ENCODE measurements at regions not wholly inside any gene's neighbourhood (a gene's known extent, or its start where the extent isn't known, plus 50 kb on each side); places are given as distances from the start of the nearest gene placed in this dataset.
A peak's percentile ranks its signal among the peaks of the same experiment; 100 is the strongest.
"Not testable (repeated sequence)": the region's sequence is repeated elsewhere in the genome, so short reads cannot be mapped to it uniquely, and the experiment has no call there.

GRCh38 chr9:96071815-96072124, 196.3 kb downstream of the ERCC6L2 start:
- H3K4me1 Mint-ChIP-seq = no peaks in the 10 kb centered on the region
- H3K4me3 Mint-ChIP-seq = no peak overlapping the region
- no peak overlapping the region for H3K27ac Mint-ChIP-seq
- peaks cover 3% of the 10 kb centered on the region for H3K27me3 Mint-ChIP-seq
- DNase-seq = no peak
- H3K36me3 Mint-ChIP-seq = no peaks in the 10 kb centered on the region
- no peaks in the 10 kb centered on the region for H3K9me3 Mint-ChIP-seq

- H3K36me3 Mint-ChIP-seq = no peaks in the 10 kb centered on the region
These were observed 195.8 kb downstream of the ERCC6L2 start for GRCh38 chr9:96071076-96071814.

GRCh38 chr9:96069629-96070220, 194.2 kb downstream of the ERCC6L2 start:
- no peak for DNase-seq
- H3K27me3 Mint-ChIP-seq = peaks cover 3% of the 10 kb centered on the region
- no peaks in the 10 kb centered on the region for H3K36me3 Mint-ChIP-seq
- H3K27ac Mint-ChIP-seq = no peak overlapping the region
- H3K9me3 Mint-ChIP-seq = no peaks in the 10 kb centered on the region
- no peaks in the 10 kb centered on the region for H3K4me1 Mint-ChIP-seq
- no peak overlapping the region for H3K4me3 Mint-ChIP-seq

More at GRCh38 chr9:96071076-96071814, 195.8 kb downstream of the ERCC6L2 start:
- H3K9me3 Mint-ChIP-seq = no peaks in the 10 kb centered on the region
- DNase-seq = no peak
- peaks cover 3% of the 10 kb centered on the region for H3K27me3 Mint-ChIP-seq
- H3K4me3 Mint-ChIP-seq = no peak overlapping the region
- no peaks in the 10 kb centered on the region for H3K4me1 Mint-ChIP-seq
- no peak overlapping the region for H3K27ac Mint-ChIP-seq

DNA sequence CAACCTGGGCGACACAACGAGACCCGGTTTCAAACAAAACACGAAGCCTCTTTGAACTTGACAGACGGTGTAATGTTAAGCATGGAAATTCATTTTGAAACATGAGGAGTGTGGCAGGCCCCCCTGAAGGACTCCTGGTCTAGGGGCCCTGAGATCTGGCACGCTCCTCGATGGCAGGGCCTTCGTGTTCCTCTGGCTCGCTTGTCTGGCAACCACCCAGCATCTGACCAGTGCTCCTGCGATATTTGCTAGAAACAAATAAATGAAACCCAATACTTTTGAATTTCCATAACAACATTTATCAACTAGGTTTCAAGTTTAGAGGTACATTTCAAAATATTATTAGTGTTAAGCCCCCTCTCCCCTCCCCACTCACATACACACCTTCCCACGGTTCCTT, 193.0 kb downstream of the ERCC6L2 start:
- Mint-ChIP-seq H3K4me3 (no peak overlapping the region), H3K36me3 (no peaks in the 10 kb centered on the region), H3K27ac (no peak overlapping the region)

GRCh38 chr9:96067600-96067999, 192.1 kb downstream of the ERCC6L2 start:
- Mint-ChIP-seq H3K27ac (no peak overlapping the region), H3K4me3 (no peak overlapping the region), H3K27me3 (peaks cover 3% of the 10 kb centered on the region), H3K4me1 (no peaks in the 10 kb centered on the region), H3K36me3 (no peaks in the 10 kb centered on the region), H3K9me3 (no peaks in the 10 kb centered on the region)
- no peak for DNase-seq

More for the DNA sequence above, 193.0 kb downstream of the ERCC6L2 start:
- Mint-ChIP-seq H3K9me3 (no peaks in the 10 kb centered on the region), H3K4me1 (no peaks in the 10 kb centered on the region), H3K27me3 (peaks cover 3% of the 10 kb centered on the region)
- DNase-seq = no peak

DNA sequence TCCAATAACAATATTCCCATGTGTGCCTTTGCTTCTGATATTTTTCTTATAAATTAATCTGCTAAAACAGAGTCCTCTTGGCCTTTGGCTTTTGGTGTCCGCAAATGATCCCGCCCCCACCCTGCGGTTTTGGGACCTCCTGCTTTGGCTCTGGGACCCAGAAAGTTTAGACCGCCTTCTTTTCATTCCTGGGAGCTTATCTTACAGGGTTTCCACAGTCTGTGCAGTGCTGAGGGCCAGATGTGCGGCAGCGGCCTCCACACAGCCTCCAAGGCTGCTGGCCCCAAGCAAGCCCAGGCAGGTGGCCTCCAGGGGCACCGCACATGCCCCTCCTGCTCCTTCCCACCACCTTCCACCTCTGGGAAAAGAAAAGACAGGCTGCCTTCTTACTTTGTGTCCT, 191.5 kb downstream of the ERCC6L2 start:
- no peaks in the 10 kb centered on the region for H3K36me3 Mint-ChIP-seq
- H3K9me3 Mint-ChIP-seq = no peaks in the 10 kb centered on the region
- H3K27ac Mint-ChIP-seq = no peak overlapping the region
- H3K4me3 Mint-ChIP-seq = no peak overlapping the region
- no peak for DNase-seq
- peaks cover 3% of the 10 kb centered on the region for H3K27me3 Mint-ChIP-seq
- no peaks in the 10 kb centered on the region for H3K4me1 Mint-ChIP-seq

DNA sequence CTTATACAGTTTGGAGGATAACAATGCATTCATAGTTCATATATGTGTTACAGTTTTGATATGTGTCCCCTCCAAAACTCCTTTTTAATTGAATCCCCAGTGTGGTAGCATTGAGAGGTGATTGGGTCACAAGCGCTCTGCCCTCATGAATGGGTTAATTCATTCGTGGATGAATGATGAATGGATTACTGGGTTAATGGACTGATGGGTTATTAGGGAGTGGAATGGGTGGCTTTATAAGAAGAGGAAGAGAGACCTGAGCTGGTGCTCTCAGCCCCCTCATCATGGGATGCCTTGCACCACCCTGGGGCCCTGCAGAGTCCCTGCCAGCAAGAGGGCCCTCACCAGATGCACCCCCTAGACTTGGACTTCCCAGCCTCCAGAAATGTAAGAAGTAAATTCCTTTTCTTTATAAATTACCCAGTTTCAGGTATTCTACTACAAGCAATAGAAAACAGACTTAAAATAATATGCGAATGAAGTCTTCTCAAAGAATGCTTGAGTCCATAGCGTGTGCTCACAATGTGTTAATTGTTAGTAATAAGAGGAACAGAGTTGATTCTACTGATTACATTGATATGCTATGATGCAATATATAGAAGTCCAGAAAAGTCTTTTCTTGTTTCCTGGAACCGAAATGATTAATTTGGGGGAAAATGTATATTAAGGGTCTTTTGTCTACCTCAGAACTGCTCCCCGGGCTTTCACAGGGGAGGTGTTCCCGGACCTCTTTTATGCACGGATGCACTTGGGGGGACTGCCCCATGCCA, 190.2 kb downstream of the ERCC6L2 start:
- peaks cover 3% of the 10 kb centered on the region for H3K27me3 Mint-ChIP-seq
- H3K27ac Mint-ChIP-seq = no peak overlapping the region
- peaks cover 4% of the 10 kb centered on the region for H3K4me1 Mint-ChIP-seq
- no peak for DNase-seq
- H3K36me3 Mint-ChIP-seq = no peaks in the 10 kb centered on the region
- no peaks in the 10 kb centered on the region for H3K9me3 Mint-ChIP-seq
- no peak overlapping the region for H3K4me3 Mint-ChIP-seq

DNA sequence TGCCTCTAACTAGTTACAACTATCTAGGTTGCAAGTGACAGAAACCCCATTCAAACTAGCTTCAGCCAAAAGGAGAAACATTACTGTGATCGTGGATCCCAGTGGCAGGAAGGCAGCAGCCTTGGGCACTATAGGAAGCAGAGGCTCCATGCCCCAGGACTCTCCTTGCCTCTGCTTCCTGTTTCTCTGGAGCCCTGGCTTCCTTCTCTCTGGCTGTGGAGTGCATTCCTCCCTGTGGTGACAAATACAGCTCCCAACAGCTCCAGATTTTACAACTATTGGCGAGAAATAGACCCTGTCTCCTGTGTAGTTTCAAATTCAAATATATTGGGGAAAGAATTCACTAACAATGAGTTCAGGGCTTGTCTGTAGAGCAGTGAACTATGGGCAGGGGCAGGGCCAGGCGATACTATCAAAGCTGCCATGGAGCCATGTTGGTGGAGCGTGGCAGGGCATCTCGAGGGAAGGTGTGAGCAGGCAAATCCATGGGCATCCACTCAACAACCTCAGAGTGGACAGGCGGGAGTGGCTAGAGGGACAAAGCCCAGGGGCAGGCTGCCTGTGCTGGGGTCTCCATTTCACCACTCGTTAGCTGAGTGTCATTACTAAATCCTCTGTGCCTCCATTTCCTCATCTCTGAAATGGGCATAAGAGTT, 189.5 kb downstream of the ERCC6L2 start:
- no peaks in the 10 kb centered on the region for H3K36me3 Mint-ChIP-seq
- H3K4me3 Mint-ChIP-seq = no peak overlapping the region
- peaks cover 6% of the 10 kb centered on the region for H3K4me1 Mint-ChIP-seq
- no peak for DNase-seq
- H3K27ac Mint-ChIP-seq = no peak overlapping the region
- no peaks in the 10 kb centered on the region for H3K9me3 Mint-ChIP-seq
- peaks cover 3% of the 10 kb centered on the region for H3K27me3 Mint-ChIP-seq

GRCh38 chr9:96062854-96063253, 187.4 kb downstream of the ERCC6L2 start:
- Mint-ChIP-seq H3K4me3 (no peak overlapping the region), H3K27me3 (no peaks in the 10 kb centered on the region), H3K4me1 (peaks cover 15% of the 10 kb centered on the region), H3K9me3 (peaks cover 5% of the 10 kb centered on the region), H3K36me3 (no peaks in the 10 kb centered on the region), H3K27ac (no peak overlapping the region)
- DNase-seq = no peak

DNA sequence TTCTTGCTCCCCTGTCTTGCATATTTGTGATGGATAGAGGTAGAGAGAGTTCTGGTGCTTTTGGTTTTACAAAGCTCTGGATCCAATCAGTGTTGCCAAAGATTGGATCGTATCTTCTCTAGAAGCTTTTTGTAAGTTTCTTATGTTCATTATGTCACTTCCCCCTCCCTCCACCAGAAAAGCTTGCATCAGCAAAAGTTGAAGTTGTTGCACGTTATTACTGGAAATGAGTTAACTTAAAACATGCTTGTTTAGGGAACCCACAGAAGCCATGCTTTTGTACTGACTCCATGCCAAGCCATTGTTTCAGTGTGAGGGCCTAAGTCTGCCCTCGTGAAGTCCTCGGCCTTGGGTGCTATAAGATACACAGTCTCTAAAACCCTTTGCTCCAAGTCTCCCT, 186.5 kb downstream of the ERCC6L2 start:
- Mint-ChIP-seq H3K27ac (no peak overlapping the region), H3K36me3 (peaks cover 3% of the 10 kb centered on the region), H3K27me3 (no peaks in the 10 kb centered on the region), H3K4me3 (no peak overlapping the region), H3K9me3 (peaks cover 11% of the 10 kb centered on the region), H3K4me1 (peaks cover 21% of the 10 kb centered on the region)
- no peak for DNase-seq

DNA sequence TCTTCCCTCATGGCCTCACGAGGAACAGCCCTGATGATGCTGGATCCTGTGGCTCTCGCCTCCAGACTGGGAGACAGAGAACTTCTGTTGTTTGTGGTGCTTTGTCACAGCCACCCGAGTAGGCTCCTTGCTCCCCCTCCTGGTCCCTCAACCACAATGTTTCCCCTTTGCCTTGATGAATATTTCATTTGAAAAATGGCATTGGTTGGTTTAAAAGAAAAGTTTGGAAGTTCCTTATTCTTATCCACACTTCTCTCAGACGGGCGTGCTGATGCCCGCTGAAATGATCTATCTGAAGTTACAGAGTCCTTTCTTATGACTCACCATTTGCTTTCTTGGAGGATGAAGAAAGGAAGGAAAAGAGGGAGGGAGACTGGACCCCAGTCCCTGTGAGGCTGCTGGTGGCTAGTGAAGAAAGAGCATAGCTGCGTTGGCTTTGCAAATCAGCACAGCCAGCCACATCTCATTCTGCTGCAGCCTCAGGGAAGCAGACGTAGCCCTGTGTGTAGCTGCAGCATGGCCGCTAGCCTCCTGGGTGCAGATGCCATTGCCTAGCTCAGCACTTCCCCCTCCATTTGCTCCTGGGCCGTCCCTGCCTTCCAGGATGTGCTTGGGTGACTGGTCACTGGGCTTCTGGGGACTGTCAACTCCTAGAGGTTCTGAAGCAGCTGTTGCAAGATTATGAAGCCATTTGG, 185.9 kb downstream of the ERCC6L2 start:
- H3K9me3 Mint-ChIP-seq = peaks cover 11% of the 10 kb centered on the region
- peak; percentile 19 for DNase-seq
- H3K27ac Mint-ChIP-seq = no peak overlapping the region
- H3K27me3 Mint-ChIP-seq = no peaks in the 10 kb centered on the region
- peaks cover 24% of the 10 kb centered on the region for H3K4me1 Mint-ChIP-seq
- no peak overlapping the region for H3K4me3 Mint-ChIP-seq
- H3K36me3 Mint-ChIP-seq = peaks cover 3% of the 10 kb centered on the region

DNA sequence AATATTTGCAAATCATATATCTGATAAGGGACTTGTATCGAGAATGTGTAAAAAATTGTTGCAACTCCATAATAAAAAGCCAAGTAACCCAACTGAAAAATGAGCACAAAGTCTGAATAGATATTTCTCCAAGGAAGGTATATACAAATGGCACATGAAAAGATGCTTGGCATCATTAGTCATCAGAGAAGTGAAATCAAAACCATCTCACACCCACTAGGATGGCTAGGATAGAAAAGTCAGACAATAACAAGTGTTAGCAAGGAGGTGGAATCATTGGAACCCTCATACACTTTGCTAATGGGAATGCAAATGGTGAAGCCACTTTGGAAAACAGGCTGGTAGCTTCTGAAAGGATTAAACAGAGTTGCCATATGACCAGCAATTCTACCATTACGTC, 182.7 kb downstream of the ERCC6L2 start:
- peaks cover 27% of the 10 kb centered on the region for H3K4me1 Mint-ChIP-seq
- H3K36me3 Mint-ChIP-seq = peaks cover 6% of the 10 kb centered on the region
- H3K27ac Mint-ChIP-seq = no peak overlapping the region
- H3K27me3 Mint-ChIP-seq = no peaks in the 10 kb centered on the region
- peaks cover 12% of the 10 kb centered on the region for H3K9me3 Mint-ChIP-seq
- DNase-seq = no peak
- H3K4me3 Mint-ChIP-seq = no peak overlapping the region

GRCh38 chr9:96057155-96057554, 181.7 kb downstream of the ERCC6L2 start:
- Mint-ChIP-seq H3K4me1 (peaks cover 27% of the 10 kb centered on the region), H3K9me3 (peaks cover 12% of the 10 kb centered on the region), H3K27me3 (no peaks in the 10 kb centered on the region), H3K27ac (no peak overlapping the region), H3K4me3 (no peak overlapping the region), H3K36me3 (peaks cover 6% of the 10 kb centered on the region)
- no peak for DNase-seq

DNA sequence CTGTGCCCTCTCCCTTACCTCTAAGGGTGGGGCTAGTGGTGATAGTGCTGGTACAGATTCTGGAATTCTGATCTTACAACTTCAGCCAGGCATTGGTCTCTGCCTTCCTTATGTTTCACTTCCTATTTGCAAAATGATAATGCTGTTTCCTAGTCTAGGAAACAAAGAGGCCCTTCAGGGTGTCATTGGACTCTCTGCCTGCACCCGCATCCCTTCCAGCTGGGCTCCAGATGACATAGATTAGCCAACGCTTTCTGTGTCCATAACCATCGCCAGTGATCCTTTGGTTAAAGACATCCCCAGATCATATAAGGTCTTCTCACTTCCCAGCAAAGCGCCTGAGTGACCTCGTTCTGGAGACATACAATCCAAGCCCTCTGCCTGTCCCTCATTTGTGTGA, 180.7 kb downstream of the ERCC6L2 start:
- H3K9me3 Mint-ChIP-seq = peaks cover 12% of the 10 kb centered on the region

GRCh38 chr9:96054248-96054647, 178.8 kb downstream of the ERCC6L2 start:
- peaks cover 12% of the 10 kb centered on the region for H3K9me3 Mint-ChIP-seq
- not testable (repeated sequence) for H3K4me3 Mint-ChIP-seq, H3K36me3 Mint-ChIP-seq, H3K27ac Mint-ChIP-seq, DNase-seq, H3K27me3 Mint-ChIP-seq
- peaks cover 17% of the 10 kb centered on the region for H3K4me1 Mint-ChIP-seq

More for the DNA sequence above, 180.7 kb downstream of the ERCC6L2 start:
- Mint-ChIP-seq H3K36me3 (peaks cover 6% of the 10 kb centered on the region), H3K27me3 (no peaks in the 10 kb centered on the region), H3K27ac (no peak overlapping the region), H3K4me1 (peaks cover 24% of the 10 kb centered on the region), H3K4me3 (no peak overlapping the region)
- no peak for DNase-seq
